ENCODE measurements at regions not wholly inside any gene's neighbourhood (a gene's known extent, or its start where the extent isn't known, plus 50 kb on each side); places are given as distances from the start of the nearest gene placed in this dataset.

DNA sequence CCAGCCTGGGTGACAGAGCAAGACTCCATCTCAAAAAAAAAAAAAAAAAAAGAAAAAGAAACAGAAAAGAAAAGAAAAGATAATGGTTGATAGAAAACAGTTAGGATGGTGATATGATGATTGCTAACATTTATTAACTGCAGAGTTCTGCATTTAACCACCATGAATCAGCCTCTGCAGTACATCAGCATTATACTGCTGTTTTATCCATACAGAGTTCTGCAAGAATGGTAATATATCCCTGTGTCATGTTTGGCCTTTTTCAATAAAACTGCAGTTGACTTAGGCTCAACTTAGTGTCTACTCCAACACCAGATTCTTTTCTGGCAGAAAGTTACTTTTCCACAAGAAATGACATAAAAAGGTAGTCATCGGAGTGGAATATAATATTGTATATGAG, 62.6 kb downstream of the DUSP6 start:
- TF ChIP-seq, protein P1, sequence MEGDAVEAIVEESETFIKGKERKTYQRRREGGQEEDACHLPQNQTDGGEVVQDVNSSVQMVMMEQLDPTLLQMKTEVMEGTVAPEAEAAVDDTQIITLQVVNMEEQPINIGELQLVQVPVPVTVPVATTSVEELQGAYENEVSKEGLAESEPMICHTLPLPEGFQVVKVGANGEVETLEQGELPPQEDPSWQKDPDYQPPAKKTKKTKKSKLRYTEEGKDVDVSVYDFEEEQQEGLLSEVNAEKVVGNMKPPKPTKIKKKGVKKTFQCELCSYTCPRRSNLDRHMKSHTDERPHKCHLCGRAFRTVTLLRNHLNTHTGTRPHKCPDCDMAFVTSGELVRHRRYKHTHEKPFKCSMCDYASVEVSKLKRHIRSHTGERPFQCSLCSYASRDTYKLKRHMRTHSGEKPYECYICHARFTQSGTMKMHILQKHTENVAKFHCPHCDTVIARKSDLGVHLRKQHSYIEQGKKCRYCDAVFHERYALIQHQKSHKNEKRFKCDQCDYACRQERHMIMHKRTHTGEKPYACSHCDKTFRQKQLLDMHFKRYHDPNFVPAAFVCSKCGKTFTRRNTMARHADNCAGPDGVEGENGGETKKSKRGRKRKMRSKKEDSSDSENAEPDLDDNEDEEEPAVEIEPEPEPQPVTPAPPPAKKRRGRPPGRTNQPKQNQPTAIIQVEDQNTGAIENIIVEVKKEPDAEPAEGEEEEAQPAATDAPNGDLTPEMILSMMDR (IDR thresholded peaks at IDR 0.05), result no peak
- TF ChIP-seq EZH2 (IDR thresholded peaks at IDR 0.05) (no peak), EZH2phosphoT487 (IDR thresholded peaks at IDR 0.05) (no peak)
